ENCODE measurements at regions not wholly inside any gene's neighbourhood (a gene's known extent, or its start where the extent isn't known, plus 50 kb on each side); places are given as distances from the start of the nearest gene placed in this dataset.

GRCh38 chr6:77403424-77403823 is 59.9 kb downstream of the HTR1B start:
- no peak for DNase-seq (ENCODE audit: extremely low spot score)
- CTCF ChIA-PET, result interaction anchor here (1.3 kb wide), 1 partner anchor 1080 kb away, joined by 3 read pairs; no protein-coding TSS in a partner anchor
- POLR2A ChIA-PET, result no interaction called here
- TF ChIP-seq CTCF (IDR thresholded peaks at IDR 0.05; ENCODE audit: control extremely low read depth, extremely low read depth, low read depth, missing control alignments), result no peak

GRCh38 chr6:77401231-77401630 is 62.1 kb downstream of the HTR1B start:
- CTCF ChIA-PET, result interaction anchor here (1.8 kb wide), 1 partner anchor 14 kb away, joined by 5 read pairs; no protein-coding TSS in a partner anchor
- POLR2A ChIA-PET, result no interaction called here
- TF ChIP-seq CTCF (IDR thresholded peaks at IDR 0.05; ENCODE audit: control extremely low read depth, extremely low read depth, low read depth, missing control alignments), result no peak
- no peak for DNase-seq (ENCODE audit: extremely low spot score)

- TF ChIP-seq CTCF (IDR thresholded peaks at IDR 0.05; ENCODE audit: control extremely low read depth, extremely low read depth, low read depth, missing control alignments), result no peak
- DNase-seq (ENCODE audit: extremely low spot score), result no peak
These were observed 65.7 kb downstream of the HTR1B start for GRCh38 chr6:77397561-77397960.

GRCh38 chr6:77389402-77389801 is 73.9 kb downstream of the HTR1B start:
- no peak for DNase-seq (ENCODE audit: extremely low spot score)
- ChIA-PET POLR2A (no interaction called here), CTCF (interaction anchor here (1.0 kb wide), 1 partner anchor 11 kb away, joined by 3 read pairs; no protein-coding TSS in a partner anchor)
- TF ChIP-seq CTCF (IDR thresholded peaks at IDR 0.05; ENCODE audit: control extremely low read depth, extremely low read depth, low read depth, missing control alignments), result no peak

More at GRCh38 chr6:77397561-77397960, 65.7 kb downstream of the HTR1B start:
- CTCF ChIA-PET, result no interaction called here
- POLR2A ChIA-PET, result no interaction called here

- POLR2A ChIA-PET, result no interaction called here
- no peak for DNase-seq (ENCODE audit: extremely low spot score)
- CTCF ChIA-PET, result no interaction called here
- TF ChIP-seq CTCF (IDR thresholded peaks at IDR 0.05; ENCODE audit: control extremely low read depth, extremely low read depth, low read depth, missing control alignments), result no peak
These were observed 80.3 kb downstream of the HTR1B start for GRCh38 chr6:77383026-77383425.

- ChIA-PET CTCF (no interaction called here), POLR2A (no interaction called here)
- no peak for TF ChIP-seq CTCF (IDR thresholded peaks at IDR 0.05; ENCODE audit: control extremely low read depth, extremely low read depth, low read depth, missing control alignments)
- no peak for DNase-seq (ENCODE audit: extremely low spot score)
These were observed 89.3 kb downstream of the HTR1B start for GRCh38 chr6:77373955-77374354.

- ChIA-PET POLR2A (no interaction called here), CTCF (interaction anchor here (1.9 kb wide), 1 partner anchor 8 kb away, joined by 4 read pairs; no protein-coding TSS in a partner anchor)
- DNase-seq (ENCODE audit: extremely low spot score), result no peak
- no peak for TF ChIP-seq CTCF (IDR thresholded peaks at IDR 0.05; ENCODE audit: control extremely low read depth, extremely low read depth, low read depth, missing control alignments)
These were observed 91.5 kb downstream of the HTR1B start for GRCh38 chr6:77371748-77372147.
